GM23248 (cell line): ENCODE measurements at regions not wholly inside any gene's neighbourhood (a gene's known extent, or its start where the extent isn't known, plus 50 kb on each side); places are given as distances from the start of the nearest gene placed in this dataset.

Experiments
- DNase-seq: peaks from one replicate; pipeline ENCODE4 v3.0.0-alpha.2; 2015
- H2AFZ ChIP-seq: fragments of 200-600 bp; sonication (generic); 2 replicates; pipeline ENCODE4 v1.6.1; 2016; ENCODE audit warnings: antibody characterized with exemption
- H3F3A ChIP-seq: fragments of 200-600 bp; sonication (generic); 2 replicates; pipeline ENCODE4 v1.6.1; 2016; ENCODE audit warnings: mild to moderate bottlenecking, antibody characterized with exemption, mixed run types; ENCODE audit not compliant: insufficient read depth
- H3K27ac ChIP-seq: fragments of 200-600 bp; sonication (generic); 2 replicates; pipeline ENCODE4 v1.5.1; 2016; ENCODE audit warnings: mild to moderate bottlenecking
- H3K27me3 ChIP-seq: fragments of 200-600 bp; sonication (generic); replicated peaks from 2 replicates; pipeline ENCODE4 v1.6.1; 2016; ENCODE audit warnings: mild to moderate bottlenecking; ENCODE audit not compliant: insufficient read depth
- H3K36me3 ChIP-seq: fragments of 200-600 bp; sonication (generic); 2 replicates; pipeline ENCODE4 v1.6.1; 2016; ENCODE audit warnings: low read depth, mild to moderate bottlenecking
- H3K4me1 ChIP-seq: fragments of 200-600 bp; sonication (generic); 2 replicates; pipeline ENCODE4 v1.6.1; 2016; ENCODE audit warnings: mild to moderate bottlenecking; ENCODE audit not compliant: insufficient read depth
- H3K4me2 ChIP-seq: fragments of 200-600 bp; sonication (generic); one replicate; pipeline ENCODE4 v1.6.1; 2016; ENCODE audit warnings: mild to moderate bottlenecking; ENCODE audit not compliant: unreplicated experiment
- H3K4me3 ChIP-seq: fragments of 200-600 bp; sonication (generic); 2 replicates; pipeline ENCODE4 v1.5.1; 2016; ENCODE audit warnings: mild to moderate bottlenecking
- H3K79me2 ChIP-seq: fragments of 200-600 bp; sonication (generic); 2 replicates; pipeline ENCODE4 v1.6.1; 2016; ENCODE audit warnings: mild to moderate bottlenecking; ENCODE audit not compliant: insufficient read depth
- H3K9ac ChIP-seq: fragments of 200-600 bp; sonication (generic); 2 replicates; pipeline ENCODE4 v1.6.1; 2016; ENCODE audit warnings: mild to moderate bottlenecking
- H3K9me2 ChIP-seq: fragments of 200-600 bp; sonication (generic); 2 replicates; pipeline ENCODE4 v1.6.1; 2016; ENCODE audit warnings: mixed run types, mild to moderate bottlenecking, moderate library complexity; ENCODE audit not compliant: insufficient read depth
- H3K9me3 ChIP-seq: fragments of 200-600 bp; sonication (generic); one replicate; pipeline ENCODE4 v1.6.1; 2017; ENCODE audit warnings: low read depth
- H4K20me1 ChIP-seq: fragments of 200-600 bp; sonication (generic); 2 replicates; pipeline ENCODE4 v1.6.0; 2016; ENCODE audit not compliant: insufficient read depth
- EZH2 ChIP-seq: fragments of 200-600 bp; sonication (generic); IDR thresholded peaks from 2 replicates; pipeline ENCODE4 v1.6.1; 2018; ENCODE audit warnings: antibody characterized with exemption, mild to moderate bottlenecking; ENCODE audit not compliant: insufficient read depth, poor library complexity, severe bottlenecking
- EZH2phosphoT487 ChIP-seq: fragments of 200-600 bp; sonication (generic); IDR thresholded peaks from 2 replicates; pipeline ENCODE4 v1.6.1; 2018; ENCODE audit warnings: antibody characterized with exemption, moderate library complexity, mild to moderate bottlenecking, low read depth; ENCODE audit not compliant: insufficient read depth
- WGBS, 2 experiments: methylation state at CpG; one replicate each; pipeline ENCODE4 v1.1.6; 2015 to 2017; ENCODE audit warnings: low lambda C conversion rate in 2 of 2, low coverage in 1 of 2; ENCODE audit errors: missing lambda C conversion rate in 2 of 2; 5-methylcytosine and 5-hydroxymethylcytosine counted together
- in situ Hi-C: fragments of 300-500 bp; cut with MboI; formaldehyde crosslinking; loops from 2 replicates; pipeline ENCODE4 v1.15.0; 2020

DNA sequence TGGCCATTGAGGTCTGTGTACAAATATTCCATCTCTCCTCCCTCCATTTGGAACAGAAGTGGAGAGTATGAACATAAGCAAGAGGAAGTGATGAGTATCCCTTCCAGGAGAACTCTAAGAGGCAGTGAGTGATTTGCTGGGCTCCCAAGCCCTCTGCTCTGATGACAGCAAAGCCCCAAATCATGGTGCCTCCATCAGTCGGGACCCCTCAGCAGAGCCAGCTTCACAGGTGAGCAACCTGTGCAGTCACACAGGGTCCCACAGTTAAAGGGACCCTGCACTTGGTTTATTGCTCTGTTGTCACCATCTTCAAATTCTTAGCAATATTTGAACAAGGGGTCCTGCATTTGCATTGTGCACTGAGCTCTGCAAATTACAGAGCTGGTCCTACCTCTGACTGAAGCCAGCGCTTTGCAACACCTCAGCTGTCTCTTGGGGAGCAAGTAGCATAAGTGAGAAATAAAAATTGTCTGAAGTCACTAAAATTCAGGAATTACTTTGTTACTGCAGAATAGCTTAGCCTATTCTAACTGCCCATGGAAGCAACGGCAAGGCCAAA lies 466.4 kb downstream of the MN1 start:
- Histone ChIP-seq H3K4me2 (no peak overlapping the region), H3K36me3 (no peaks in the 10 kb centered on the region), H3K4me3 (no peak overlapping the region), H3F3A (no peaks in the 10 kb centered on the region), H3K4me1 (0 out of 2 replicates have a peak, but pooled peaks cover 8% of the 10 kb centered on the region), H3K27me3 (0 out of 2 replicates have a peak, but pooled peaks cover 2% of the 10 kb centered on the region), H3K9me3 (no peaks in the 10 kb centered on the region), H4K20me1 (no peaks in the 10 kb centered on the region), H2AFZ (no peak overlapping the region), H3K9me2 (no peaks in the 10 kb centered on the region), H3K9ac (no peak overlapping the region), H3K79me2 (no peaks in the 10 kb centered on the region), H3K27ac (no peak overlapping the region)
- in situ Hi-C loops: loop anchor here (10.0 kb wide), 1 partner anchor 570 kb away; no protein-coding TSS in a partner anchor
- TF ChIP-seq EZH2: no peak
- no peak for TF ChIP-seq EZH2phosphoT487
- DNase-seq: no peak
- 60 to 67% methylated on average over 3 of the region's 3 CpGs for WGBS, 2 experiments

- no peaks in the 10 kb centered on the region for H3F3A ChIP-seq
- H4K20me1 ChIP-seq: no peaks in the 10 kb centered on the region
- 68 to 73% methylated on average over 10 of the region's 10 CpGs for WGBS, 2 experiments
- H3K36me3 ChIP-seq: no peaks in the 10 kb centered on the region
- no peak overlapping the region for H3K4me3 ChIP-seq
- no peaks in the 10 kb centered on the region for H3K79me2 ChIP-seq
- no peak overlapping the region for H3K4me2 ChIP-seq
- H3K9ac ChIP-seq: no peak overlapping the region
- 0 out of 2 replicates have a peak, but pooled peaks cover 2% of the 10 kb centered on the region for H3K27me3 ChIP-seq
- DNase-seq: no peak
- in situ Hi-C loops: loop anchor here (10.0 kb wide), 1 partner anchor 572 kb away; no protein-coding TSS in a partner anchor
- no peaks in the 10 kb centered on the region for H3K9me3 ChIP-seq
- H2AFZ ChIP-seq: no peak overlapping the region
- H3K4me1 ChIP-seq: 0 out of 2 replicates have a peak, but pooled peaks cover 8% of the 10 kb centered on the region
- TF ChIP-seq EZH2phosphoT487 (no peak), EZH2 (no peak)
- no peaks in the 10 kb centered on the region for H3K9me2 ChIP-seq
- H3K27ac ChIP-seq: no peak overlapping the region
These were observed 465.1 kb downstream of the MN1 start for GRCh38 chr22:27336151-27337090.

GRCh38 chr22:27337676-27338075 lies 463.9 kb downstream of the MN1 start:
- DNase-seq: no peak
- H3K9me3 ChIP-seq: no peaks in the 10 kb centered on the region
- H3K36me3 ChIP-seq: no peaks in the 10 kb centered on the region
- H3K79me2 ChIP-seq: no peaks in the 10 kb centered on the region
- H3F3A ChIP-seq: no peaks in the 10 kb centered on the region
- H3K4me3 ChIP-seq: no peak overlapping the region
- H2AFZ ChIP-seq: no peak overlapping the region
- no peak overlapping the region for H3K9ac ChIP-seq
- no peaks in the 10 kb centered on the region for H4K20me1 ChIP-seq
- 68 to 73% methylated on average over 2 of the region's 2 CpGs for WGBS, 2 experiments
- TF ChIP-seq EZH2phosphoT487: no peak
- no peak for TF ChIP-seq EZH2
- 0 out of 2 replicates have a peak, but pooled peaks cover 2% of the 10 kb centered on the region for H3K27me3 ChIP-seq
- no peak overlapping the region for H3K4me2 ChIP-seq
- no peaks in the 10 kb centered on the region for H3K9me2 ChIP-seq
- no peak overlapping the region for H3K27ac ChIP-seq
- in situ Hi-C loops: loop anchor here (10.0 kb wide), 1 partner anchor 573 kb away; no protein-coding TSS in a partner anchor
- no peaks in the 10 kb centered on the region for H3K4me1 ChIP-seq

GRCh38 chr22:27340047-27340446 lies 461.5 kb downstream of the MN1 start:
- H3K27me3 ChIP-seq: 0 out of 2 replicates have a peak, but pooled peaks cover 2% of the 10 kb centered on the region
- H3K4me2 ChIP-seq: no peak overlapping the region
- H3K4me3 ChIP-seq: no peak overlapping the region
- DNase-seq: no peak
- H3F3A ChIP-seq: no peaks in the 10 kb centered on the region
- H4K20me1 ChIP-seq: no peaks in the 10 kb centered on the region
- no peaks in the 10 kb centered on the region for H3K9me2 ChIP-seq
- H3K9ac ChIP-seq: no peak overlapping the region
- H3K79me2 ChIP-seq: no peaks in the 10 kb centered on the region
- no peak overlapping the region for H3K27ac ChIP-seq
- TF ChIP-seq EZH2 (no peak), EZH2phosphoT487 (no peak)
- no peaks in the 10 kb centered on the region for H3K9me3 ChIP-seq
- WGBS, 2 experiments: 57 to 68% methylated on average over 2 of the region's 2 CpGs
- in situ Hi-C loops: no loop called here
- H3K36me3 ChIP-seq: no peaks in the 10 kb centered on the region
- H2AFZ ChIP-seq: no peak overlapping the region
- no peaks in the 10 kb centered on the region for H3K4me1 ChIP-seq
